Skeletal muscle satellite cell (primary cell): ENCODE measurements at regions not wholly inside any gene's neighbourhood (a gene's known extent, or its start where the extent isn't known, plus 50 kb on each side); places are given as distances from the start of the nearest gene placed in this dataset.
"Not testable (repeated sequence)": the region's sequence is repeated elsewhere in the genome, so short reads cannot be mapped to it uniquely, and the experiment has no call there.

Experiments used
- H3K27me3 ChIP-seq: 2 replicates; pipeline ENCODE4 v1.7.0; 2013; ENCODE audit warnings: low read length; ENCODE audit not compliant: control insufficient read depth, insufficient read depth
- H3K36me3 ChIP-seq: 2 replicates; pipeline ENCODE4 v1.7.0; 2013; ENCODE audit warnings: mild to moderate bottlenecking, control low read depth, low read length; ENCODE audit not compliant: insufficient read depth
- H3K4me1 ChIP-seq: 2 replicates; pipeline ENCODE4 v1.7.0; 2013; ENCODE audit warnings: low read length; ENCODE audit not compliant: control insufficient read depth, insufficient read depth
- H3K4me2 ChIP-seq: 2 replicates; pipeline ENCODE4 v1.7.0; 2013; ENCODE audit warnings: mild to moderate bottlenecking, low read length
- H3K4me3 ChIP-seq: 2 replicates; pipeline ENCODE4 v1.7.0; 2013; ENCODE audit warnings: low read length
- H3K9ac ChIP-seq: 2 replicates; pipeline ENCODE4 v1.7.0; 2013; ENCODE audit warnings: mild to moderate bottlenecking, low read depth, low read length, moderate library complexity
- H3K9me3 ChIP-seq: replicated peaks from 2 replicates; pipeline ENCODE4 v1.7.0; 2013; ENCODE audit warnings: mild to moderate bottlenecking, control low read depth, low read length

GRCh38 chr11:34812905-34813576, 103.1 kb downstream of the APIP start:
- H3K4me2 ChIP-seq, result no peak overlapping the region
- H3K36me3 ChIP-seq, result no peaks in the 10 kb centered on the region
- H3K4me3 ChIP-seq, result no peak overlapping the region
- H3K9me3 ChIP-seq, result no peaks in the 10 kb centered on the region
- H3K9ac ChIP-seq, result no peak overlapping the region
- no peaks in the 10 kb centered on the region for H3K4me1 ChIP-seq
- peaks cover 63% of the 10 kb centered on the region for H3K27me3 ChIP-seq

GRCh38 chr11:34811858-34812257, 104.3 kb downstream of the APIP start:
- H3K27me3 ChIP-seq, result peaks cover 68% of the 10 kb centered on the region
- H3K9me3 ChIP-seq, result no peaks in the 10 kb centered on the region
- H3K4me3 ChIP-seq, result no peak overlapping the region
- H3K4me1 ChIP-seq, result no peaks in the 10 kb centered on the region
- H3K4me2 ChIP-seq, result no peak overlapping the region
- H3K36me3 ChIP-seq, result no peaks in the 10 kb centered on the region
- H3K9ac ChIP-seq, result no peak overlapping the region

- no peak overlapping the region for H3K9ac ChIP-seq
- no peak overlapping the region for H3K4me3 ChIP-seq
- no peaks in the 10 kb centered on the region for H3K9me3 ChIP-seq
- no peak overlapping the region for H3K4me2 ChIP-seq
- peaks cover 68% of the 10 kb centered on the region for H3K27me3 ChIP-seq
- no peaks in the 10 kb centered on the region for H3K4me1 ChIP-seq
- H3K36me3 ChIP-seq, result no peaks in the 10 kb centered on the region
Observed at GRCh38 chr11:34810107-34810562, 106.0 kb downstream of the APIP start.

GRCh38 chr11:34809191-34810106, 106.7 kb downstream of the APIP start:
- Histone ChIP-seq H3K4me3 (no peak overlapping the region), H3K9ac (no peak overlapping the region), H3K9me3 (no peaks in the 10 kb centered on the region), H3K27me3 (peaks cover 68% of the 10 kb centered on the region), H3K4me1 (no peaks in the 10 kb centered on the region), H3K4me2 (no peak overlapping the region), H3K36me3 (no peaks in the 10 kb centered on the region)

- Histone ChIP-seq H3K36me3 (no peaks in the 10 kb centered on the region), H3K4me1 (no peaks in the 10 kb centered on the region), H3K27me3 (peaks cover 75% of the 10 kb centered on the region), H3K4me3 (no peak overlapping the region), H3K9ac (no peak overlapping the region), H3K9me3 (no peaks in the 10 kb centered on the region), H3K4me2 (no peak overlapping the region)
Observed at GRCh38 chr11:34806875-34807274, 109.3 kb downstream of the APIP start.

- Histone ChIP-seq H3K4me2 (no peak overlapping the region), H3K4me3 (no peak overlapping the region), H3K9me3 (no peaks in the 10 kb centered on the region), H3K27me3 (peaks cover 75% of the 10 kb centered on the region), H3K4me1 (no peaks in the 10 kb centered on the region), H3K36me3 (no peaks in the 10 kb centered on the region), H3K9ac (no peak overlapping the region)
Observed at GRCh38 chr11:34805937-34806336, 110.2 kb downstream of the APIP start.

GRCh38 chr11:34799848-34800247, 116.3 kb downstream of the APIP start:
- no peak overlapping the region for H3K4me3 ChIP-seq
- H3K27me3 ChIP-seq, result peaks cover 53% of the 10 kb centered on the region
- H3K4me1 ChIP-seq, result no peaks in the 10 kb centered on the region
- no peak overlapping the region for H3K4me2 ChIP-seq
- no peaks in the 10 kb centered on the region for H3K36me3 ChIP-seq
- no peaks in the 10 kb centered on the region for H3K9me3 ChIP-seq
- no peak overlapping the region for H3K9ac ChIP-seq

GRCh38 chr11:34798985-34799384, 117.2 kb downstream of the APIP start:
- H3K9me3 ChIP-seq, result no peaks in the 10 kb centered on the region
- no peak overlapping the region for H3K4me3 ChIP-seq
- H3K27me3 ChIP-seq, result peaks cover 51% of the 10 kb centered on the region
- no peaks in the 10 kb centered on the region for H3K36me3 ChIP-seq
- no peak overlapping the region for H3K4me2 ChIP-seq
- H3K9ac ChIP-seq, result no peak overlapping the region
- no peaks in the 10 kb centered on the region for H3K4me1 ChIP-seq

GRCh38 chr11:34797497-34797896, 118.7 kb downstream of the APIP start:
- not testable (repeated sequence) for H3K4me1 ChIP-seq, H3K9me3 ChIP-seq, H3K9ac ChIP-seq, H3K4me3 ChIP-seq, H3K36me3 ChIP-seq, H3K4me2 ChIP-seq
- peaks cover 57% of the 10 kb centered on the region for H3K27me3 ChIP-seq

GRCh38 chr11:34795641-34796040, 120.5 kb downstream of the APIP start:
- Histone ChIP-seq H3K9me3 (no peaks in the 10 kb centered on the region), H3K36me3 (no peaks in the 10 kb centered on the region), H3K4me3 (no peak overlapping the region), H3K9ac (no peak overlapping the region), H3K27me3 (peaks cover 53% of the 10 kb centered on the region), H3K4me1 (no peaks in the 10 kb centered on the region), H3K4me2 (no peak overlapping the region)

GRCh38 chr11:34794696-34795095, 121.5 kb downstream of the APIP start:
- no peak overlapping the region for H3K4me2 ChIP-seq
- H3K4me3 ChIP-seq, result no peak overlapping the region
- H3K9ac ChIP-seq, result no peak overlapping the region
- peaks cover 44% of the 10 kb centered on the region for H3K27me3 ChIP-seq
- no peaks in the 10 kb centered on the region for H3K36me3 ChIP-seq
- no peaks in the 10 kb centered on the region for H3K9me3 ChIP-seq
- H3K4me1 ChIP-seq, result no peaks in the 10 kb centered on the region
